Hypothalamus (tissue), 51 donors: ENCODE measurements at regions not wholly inside any gene's neighbourhood (a gene's known extent, or its start where the extent isn't known, plus 50 kb on each side); places are given as distances from the start of the nearest gene placed in this dataset.
"Not testable (repeated sequence)": the region's sequence is repeated elsewhere in the genome, so short reads cannot be mapped to it uniquely, and the experiment has no call there.

Source experiments
- DNase-seq, 51 donors: peaks; one replicate each; lab custom pipeline; 2025; lab: John Stamatoyannopoulos, UW

GRCh38 chr14:53252141-53252540, 99.0 kb upstream of the DDHD1 start:
- DNase-seq = no peak

GRCh38 chr14:53249059-53249458, 95.9 kb upstream of the DDHD1 start:
- DNase-seq = no peak

GRCh38 chr14:53247596-53248370, 94.7 kb upstream of the DDHD1 start:
- no peak for DNase-seq

- not testable (repeated sequence) for DNase-seq
Observed at GRCh38 chr14:53242898-53243297, 89.8 kb upstream of the DDHD1 start.

GRCh38 chr14:53237488-53237887, 84.4 kb upstream of the DDHD1 start:
- no peak for DNase-seq

DNA sequence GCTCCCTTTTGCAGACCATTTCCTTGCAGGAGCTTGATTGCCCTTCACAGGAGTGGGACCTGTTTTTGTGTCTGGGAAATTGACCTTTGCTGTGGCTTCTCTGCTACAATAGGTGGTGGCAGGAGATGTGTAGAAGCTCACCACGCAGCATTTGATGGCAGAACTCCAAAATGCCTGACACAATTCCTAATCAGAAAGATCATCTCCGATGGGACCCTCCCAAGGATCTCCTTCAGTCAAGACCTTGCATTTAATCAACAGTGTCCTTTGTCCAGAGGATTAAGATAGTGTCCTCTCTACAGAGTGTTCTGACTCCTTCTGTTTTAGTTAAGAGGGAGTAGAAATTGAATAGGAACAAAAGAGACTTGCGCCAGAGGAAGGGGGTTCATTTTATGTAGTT, 83.6 kb upstream of the DDHD1 start:
- no peak for DNase-seq

- DNase-seq = no peak
Observed at GRCh38 chr14:53231171-53231570, 78.0 kb upstream of the DDHD1 start.

DNA sequence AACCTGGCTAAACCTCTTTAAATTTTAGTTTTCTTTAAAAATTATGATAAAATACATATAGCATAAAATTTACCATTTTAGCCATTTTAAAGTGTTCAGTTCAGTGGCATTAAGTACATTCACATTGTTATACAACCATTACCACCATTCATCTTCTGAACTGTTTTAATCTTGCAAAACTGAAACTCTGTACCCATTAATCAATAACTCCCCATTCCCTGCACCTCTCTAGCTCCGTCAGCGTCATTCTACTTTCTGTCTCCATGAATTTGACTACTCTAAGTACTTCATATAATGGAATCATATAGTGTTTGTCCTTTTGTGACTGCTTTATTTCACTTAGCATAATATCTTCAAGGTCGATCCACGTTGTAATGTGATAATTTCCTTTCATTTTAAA, 75.8 kb upstream of the DDHD1 start:
- no peak for DNase-seq

DNA sequence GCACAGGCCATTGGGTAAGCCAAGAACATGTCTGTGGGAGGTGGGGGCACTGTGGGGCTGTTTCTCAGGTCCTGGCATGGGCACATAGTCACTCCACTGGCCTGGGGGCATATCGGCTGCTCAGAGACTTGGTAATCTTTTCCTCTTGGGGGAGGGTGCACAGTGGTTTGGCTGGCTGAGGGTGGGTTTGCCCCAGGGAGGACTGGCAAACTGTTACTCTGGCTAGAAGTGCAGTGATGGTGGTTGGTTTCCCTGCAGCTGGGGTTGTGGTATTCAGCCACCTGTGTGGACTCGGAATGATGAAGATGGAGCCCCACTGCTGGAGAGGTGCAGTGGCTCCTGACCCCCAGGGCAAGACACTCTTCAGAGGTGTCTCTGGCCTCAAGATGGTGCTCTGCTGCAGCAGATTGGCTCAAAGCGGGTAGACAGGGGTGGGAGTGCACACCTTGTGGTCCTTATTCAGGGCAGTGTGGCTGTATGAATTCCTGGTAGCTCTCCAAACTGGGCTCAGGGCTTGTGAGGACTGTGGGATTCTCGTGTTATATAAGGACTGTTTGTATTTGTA, 74.1 kb upstream of the DDHD1 start:
- DNase-seq = no peak

- no peak for DNase-seq
Observed at GRCh38 chr14:53226553-53226952, 73.4 kb upstream of the DDHD1 start.

DNA sequence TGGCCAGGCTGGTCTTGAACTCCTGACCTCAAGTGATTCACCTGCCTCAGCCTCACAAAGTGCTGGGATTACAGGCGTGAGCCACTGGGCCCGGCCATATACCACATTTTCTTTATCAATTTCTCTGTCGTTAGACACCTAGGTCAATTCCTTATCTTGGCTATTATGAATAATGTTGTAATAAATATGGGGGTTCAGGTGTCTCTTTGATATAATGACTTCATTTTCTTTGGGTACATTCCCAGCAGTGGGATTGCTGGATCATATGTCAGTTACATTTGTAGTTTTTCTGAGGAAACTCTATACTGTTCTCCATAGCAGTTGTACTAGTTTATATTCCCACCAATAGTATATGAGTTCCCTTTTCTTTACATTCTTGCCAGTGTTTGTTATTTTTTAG, 67.8 kb upstream of the DDHD1 start:
- DNase-seq = no peak

DNA sequence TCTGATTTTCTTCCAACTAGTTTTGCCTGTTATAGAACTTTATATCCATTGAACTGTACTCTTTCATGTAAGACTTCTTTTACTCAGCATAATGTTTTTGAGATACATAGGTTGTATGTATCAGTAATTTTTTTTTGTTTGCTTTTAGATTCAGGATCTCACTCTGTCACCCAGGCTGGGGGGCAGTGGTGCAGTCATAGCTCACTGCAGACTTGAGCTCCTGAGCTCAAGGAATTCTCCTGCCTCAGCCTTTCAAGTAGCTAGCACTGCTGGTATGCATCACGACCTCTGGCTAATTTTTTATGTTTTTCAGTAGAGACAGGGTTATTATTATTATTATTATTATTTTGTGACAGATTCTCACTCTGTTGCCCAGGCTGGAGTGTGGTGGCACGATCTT, 65.0 kb upstream of the DDHD1 start:
- DNase-seq = no peak

DNA sequence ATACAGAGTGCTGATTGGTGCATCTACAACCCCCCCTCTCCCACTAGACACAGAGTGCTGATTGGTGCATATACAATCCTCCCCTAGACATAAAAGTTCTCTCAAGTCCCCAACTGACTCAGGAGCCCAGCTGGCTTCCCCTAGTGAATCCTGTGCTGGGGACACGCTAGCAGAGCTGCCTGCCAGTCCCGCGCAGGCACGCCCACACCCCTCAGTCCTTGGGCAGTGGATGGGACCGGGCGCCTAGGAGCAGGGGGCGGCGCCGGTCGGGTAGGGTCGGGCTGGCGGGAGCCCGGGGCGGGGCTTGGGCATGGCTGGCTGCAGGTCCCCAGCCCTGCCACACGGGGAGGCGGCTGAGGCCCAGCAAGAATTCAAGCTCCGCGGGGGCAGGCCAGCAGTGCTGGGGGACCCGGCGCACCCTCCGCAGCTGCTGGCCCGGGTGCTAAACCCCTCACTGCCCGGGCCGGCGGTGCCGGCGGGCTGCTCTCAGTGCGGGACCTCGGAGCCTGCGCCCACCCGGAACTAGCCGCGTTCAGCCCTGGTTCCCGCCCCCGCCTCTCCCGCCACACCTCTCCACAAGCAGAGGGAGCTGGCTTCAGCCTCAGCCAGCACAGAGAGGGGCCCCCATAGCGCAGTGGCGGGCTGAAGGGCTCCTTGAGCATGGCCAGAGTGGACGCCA, 64.3 kb upstream of the DDHD1 start:
- DNase-seq = peak in 39 of 51 donors; percentile 2 to 61 (median 26)

DNA sequence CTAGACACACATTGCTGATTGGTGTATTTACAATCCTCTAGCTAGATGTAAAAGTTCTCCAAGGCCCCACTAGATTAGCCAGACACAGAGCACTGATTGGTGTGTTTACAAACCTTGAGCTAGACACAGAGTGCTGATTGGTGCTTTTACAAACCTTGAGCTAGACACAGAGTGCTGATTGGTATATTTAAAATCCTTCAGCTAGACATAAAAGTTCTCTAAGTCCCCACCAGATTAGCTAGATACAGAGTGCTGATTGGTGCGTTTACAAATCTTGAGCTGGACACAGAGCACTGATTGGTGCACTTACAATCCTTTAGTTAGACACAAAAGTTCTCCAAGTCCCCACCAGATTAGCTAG, 63.8 kb upstream of the DDHD1 start:
- not testable (repeated sequence) for DNase-seq

GRCh38 chr14:53216478-53216877, 63.4 kb upstream of the DDHD1 start:
- DNase-seq = not testable (repeated sequence)

- DNase-seq = no peak
Observed at GRCh38 chr14:53215101-53215500, 62.0 kb upstream of the DDHD1 start.

DNA sequence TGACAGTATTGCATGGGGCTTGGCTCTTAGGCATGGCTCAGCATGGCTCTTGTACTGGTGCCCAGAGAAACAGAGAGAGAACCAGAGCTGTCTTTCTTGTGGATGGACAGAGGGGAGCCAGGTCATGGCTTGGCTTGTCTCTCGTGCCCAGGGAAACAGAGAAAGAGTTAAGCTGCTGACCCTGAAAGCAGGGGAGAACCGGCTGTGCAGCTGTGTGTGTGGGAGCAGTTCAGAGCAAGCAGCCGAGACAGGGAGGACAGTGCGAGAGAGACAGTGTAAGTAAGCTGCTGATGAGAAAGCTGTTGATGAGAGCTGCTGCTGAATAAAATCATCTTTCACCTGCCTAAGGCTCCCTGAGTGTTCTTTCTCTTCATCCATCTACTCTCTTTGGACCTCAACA, 61.3 kb upstream of the DDHD1 start:
- DNase-seq = peak in 2 of 51 donors; percentile 2 to 5

- DNase-seq = no peak
Observed at GRCh38 chr14:53213761-53214160, 60.6 kb upstream of the DDHD1 start.

GRCh38 chr14:53209370-53209769, 56.2 kb upstream of the DDHD1 start:
- peak in 1 of 51 donors; percentile 4 for DNase-seq
